Activated T-helper 1 cell treated with anti-CD3 and anti-CD28 coated beads, Interleukin-12 subunit alpha, Interleukin-12 subunit beta, Interleukin-2, Interleukin-4 antibody, amounts not matched to agents 30 ng/mL and 10 ng/mL and 1 ng/mL, durations not matched to agents 14 hours and 24 hours and 36 hours (primary cell): ENCODE measurements at regions not wholly inside any gene's neighbourhood (a gene's known extent, or its start where the extent isn't known, plus 50 kb on each side); places are given as distances from the start of the nearest gene placed in this dataset.

Experiments used
- DNase-seq: peaks from one replicate; pipeline ENCODE4 v3.0.0; 2021; ENCODE audit warnings: low spot score
- H3K27ac Mint-ChIP-seq: one replicate; pipeline ENCODE4 v1.8.0; 2021; ENCODE audit warnings: mild to moderate bottlenecking, mixed read lengths
- H3K27me3 Mint-ChIP-seq: one replicate; pipeline ENCODE4 v1.8.0; 2022; ENCODE audit warnings: mild to moderate bottlenecking, moderate library complexity, mixed read lengths; ENCODE audit not compliant: insufficient read depth
- H3K36me3 Mint-ChIP-seq: one replicate; pipeline ENCODE4 v1.8.0; 2021; ENCODE audit warnings: low read depth, mixed read lengths
- H3K4me1 Mint-ChIP-seq: one replicate; pipeline ENCODE4 v1.8.0; 2021; ENCODE audit warnings: low read depth, mixed read lengths
- H3K4me3 Mint-ChIP-seq: one replicate; pipeline ENCODE4 v1.8.0; 2021; ENCODE audit warnings: mild to moderate bottlenecking, moderate library complexity, mixed read lengths
- H3K9me3 Mint-ChIP-seq: one replicate; pipeline ENCODE4 v1.8.0; 2021; ENCODE audit warnings: mixed read lengths
- intact Hi-C: fragments of 100-400 bp; cut with micrococcal nuclease; formaldehyde crosslinking; loops from one replicate; pipeline ENCODE4 v1.15.1; 2024

GRCh38 chr4:111269439-111269838 is 646.6 kb upstream of the PITX2 start:
- no peaks in the 10 kb centered on the region for H3K9me3 Mint-ChIP-seq
- H3K4me3 Mint-ChIP-seq: no peak overlapping the region
- no peaks in the 10 kb centered on the region for H3K27me3 Mint-ChIP-seq
- intact Hi-C loops: no loop called here
- no peak for DNase-seq
- no peaks in the 10 kb centered on the region for H3K4me1 Mint-ChIP-seq
- H3K27ac Mint-ChIP-seq: no peak overlapping the region
- no peaks in the 10 kb centered on the region for H3K36me3 Mint-ChIP-seq

- Mint-ChIP-seq H3K4me3 (no peak overlapping the region), H3K27me3 (no peaks in the 10 kb centered on the region), H3K9me3 (no peaks in the 10 kb centered on the region), H3K27ac (no peak overlapping the region), H3K36me3 (no peaks in the 10 kb centered on the region), H3K4me1 (no peaks in the 10 kb centered on the region)
- DNase-seq: no peak
- intact Hi-C loops: no loop called here
These were observed 651.2 kb upstream of the PITX2 start for GRCh38 chr4:111274060-111274459.

GRCh38 chr4:111274486-111274885 is 651.6 kb upstream of the PITX2 start:
- H3K27ac Mint-ChIP-seq: no peak overlapping the region
- no peaks in the 10 kb centered on the region for H3K27me3 Mint-ChIP-seq
- intact Hi-C loops: no loop called here
- no peak overlapping the region for H3K4me3 Mint-ChIP-seq
- H3K36me3 Mint-ChIP-seq: no peaks in the 10 kb centered on the region
- no peak for DNase-seq
- H3K4me1 Mint-ChIP-seq: no peaks in the 10 kb centered on the region
- no peaks in the 10 kb centered on the region for H3K9me3 Mint-ChIP-seq

- Mint-ChIP-seq H3K36me3 (no peaks in the 10 kb centered on the region), H3K27ac (no peak overlapping the region), H3K4me3 (no peak overlapping the region), H3K9me3 (no peaks in the 10 kb centered on the region), H3K27me3 (no peaks in the 10 kb centered on the region), H3K4me1 (no peaks in the 10 kb centered on the region)
- no peak for DNase-seq
- intact Hi-C loops: no loop called here
These were observed 658.3 kb upstream of the PITX2 start for GRCh38 chr4:111281219-111281618.

GRCh38 chr4:111282035-111282434 is 659.2 kb upstream of the PITX2 start:
- Mint-ChIP-seq H3K4me1 (no peaks in the 10 kb centered on the region), H3K4me3 (no peak overlapping the region), H3K27me3 (no peaks in the 10 kb centered on the region), H3K27ac (no peak overlapping the region), H3K36me3 (no peaks in the 10 kb centered on the region), H3K9me3 (no peaks in the 10 kb centered on the region)
- intact Hi-C loops: no loop called here
- DNase-seq: no peak

GRCh38 chr4:111283066-111283677 is 660.3 kb upstream of the PITX2 start:
- Mint-ChIP-seq H3K4me3 (no peak overlapping the region), H3K27ac (no peak overlapping the region), H3K4me1 (no peaks in the 10 kb centered on the region), H3K36me3 (no peaks in the 10 kb centered on the region), H3K27me3 (no peaks in the 10 kb centered on the region), H3K9me3 (no peaks in the 10 kb centered on the region)
- no peak for DNase-seq
- intact Hi-C loops: no loop called here

GRCh38 chr4:111296466-111296865 is 673.6 kb upstream of the PITX2 start:
- no peak for DNase-seq
- intact Hi-C loops: no loop called here
- no peaks in the 10 kb centered on the region for H3K36me3 Mint-ChIP-seq
- H3K27me3 Mint-ChIP-seq: no peaks in the 10 kb centered on the region
- no peaks in the 10 kb centered on the region for H3K4me1 Mint-ChIP-seq
- no peak overlapping the region for H3K4me3 Mint-ChIP-seq
- no peaks in the 10 kb centered on the region for H3K9me3 Mint-ChIP-seq
- no peak overlapping the region for H3K27ac Mint-ChIP-seq

- H3K4me1 Mint-ChIP-seq: no peaks in the 10 kb centered on the region
- H3K27ac Mint-ChIP-seq: no peak overlapping the region
- peaks cover 5% of the 10 kb centered on the region for H3K9me3 Mint-ChIP-seq
- no peak for DNase-seq
- H3K27me3 Mint-ChIP-seq: no peaks in the 10 kb centered on the region
- no peak overlapping the region for H3K4me3 Mint-ChIP-seq
- no peaks in the 10 kb centered on the region for H3K36me3 Mint-ChIP-seq
- intact Hi-C loops: no loop called here
These were observed 680.9 kb upstream of the PITX2 start for GRCh38 chr4:111303806-111304205.

- Mint-ChIP-seq H3K27ac (no peak overlapping the region), H3K27me3 (no peaks in the 10 kb centered on the region), H3K36me3 (no peaks in the 10 kb centered on the region), H3K4me1 (no peaks in the 10 kb centered on the region), H3K9me3 (no peaks in the 10 kb centered on the region), H3K4me3 (no peak overlapping the region)
- DNase-seq: no peak
- intact Hi-C loops: no loop called here
These were observed 700.6 kb upstream of the PITX2 start for GRCh38 chr4:111323496-111323895.

GRCh38 chr4:111323916-111324315 is 701.0 kb upstream of the PITX2 start:
- H3K4me1 Mint-ChIP-seq: no peaks in the 10 kb centered on the region
- H3K27ac Mint-ChIP-seq: no peak overlapping the region
- no peaks in the 10 kb centered on the region for H3K9me3 Mint-ChIP-seq
- no peaks in the 10 kb centered on the region for H3K27me3 Mint-ChIP-seq
- DNase-seq: no peak
- no peak overlapping the region for H3K4me3 Mint-ChIP-seq
- H3K36me3 Mint-ChIP-seq: no peaks in the 10 kb centered on the region
- intact Hi-C loops: no loop called here

- H3K36me3 Mint-ChIP-seq: no peaks in the 10 kb centered on the region
- H3K9me3 Mint-ChIP-seq: no peaks in the 10 kb centered on the region
- DNase-seq: no peak
- H3K27me3 Mint-ChIP-seq: no peaks in the 10 kb centered on the region
- intact Hi-C loops: no loop called here
- no peak overlapping the region for H3K27ac Mint-ChIP-seq
- H3K4me1 Mint-ChIP-seq: no peaks in the 10 kb centered on the region
- no peak overlapping the region for H3K4me3 Mint-ChIP-seq
These were observed 703.6 kb upstream of the PITX2 start for GRCh38 chr4:111326450-111326849.

- DNase-seq: no peak
- Mint-ChIP-seq H3K27me3 (no peaks in the 10 kb centered on the region), H3K27ac (no peak overlapping the region), H3K36me3 (no peaks in the 10 kb centered on the region), H3K4me1 (no peaks in the 10 kb centered on the region), H3K4me3 (no peak overlapping the region), H3K9me3 (peaks cover 2% of the 10 kb centered on the region)
- intact Hi-C loops: loop anchor here (10.0 kb wide), 1 partner anchor 564 kb away; no protein-coding TSS in a partner anchor
These were observed 707.9 kb upstream of the PITX2 start for GRCh38 chr4:111330786-111331185.

GRCh38 chr4:111334361-111334760 is 711.5 kb upstream of the PITX2 start:
- DNase-seq: no peak
- Mint-ChIP-seq H3K9me3 (peaks cover 4% of the 10 kb centered on the region), H3K4me3 (no peak overlapping the region), H3K36me3 (no peaks in the 10 kb centered on the region), H3K4me1 (no peaks in the 10 kb centered on the region), H3K27ac (no peak overlapping the region), H3K27me3 (no peaks in the 10 kb centered on the region)
- intact Hi-C loops: loop anchor here (10.0 kb wide), 1 partner anchor 560 kb away; no protein-coding TSS in a partner anchor
